Right lobe of liver (tissue), 4 donors: ENCODE measurements at regions not wholly inside any gene's neighbourhood (a gene's known extent, or its start where the extent isn't known, plus 50 kb on each side); places are given as distances from the start of the nearest gene placed in this dataset.

ENCODE experiments used
- POLR2A ChIP-seq: fragments of 450-650 bp; IDR thresholded peaks from one replicate; pipeline ENCODE4 v1.6.1; 2017; ENCODE audit warnings: antibody characterized with exemption, mild to moderate bottlenecking
- TF ChIP-seq, protein P1 (sequence below), 4 donors: fragments of 200-600 bp in 3 of 4; fragments of 450-650 bp in 1 of 4; IDR thresholded peaks; one replicate each; pipeline versions ENCODE4 v1.5.1 to v1.8.0; 2016 to 2022; ENCODE audit warnings: antibody characterized with exemption in 4 of 4, mild to moderate bottlenecking in 2 of 4
- donor health status: DM: no; HTN: no; CAD: no.
- donor health status: DM: no; HTN: no; CAD: no.
- donor health status: DM: no; HTN: yes; CAD: no.

DNA sequence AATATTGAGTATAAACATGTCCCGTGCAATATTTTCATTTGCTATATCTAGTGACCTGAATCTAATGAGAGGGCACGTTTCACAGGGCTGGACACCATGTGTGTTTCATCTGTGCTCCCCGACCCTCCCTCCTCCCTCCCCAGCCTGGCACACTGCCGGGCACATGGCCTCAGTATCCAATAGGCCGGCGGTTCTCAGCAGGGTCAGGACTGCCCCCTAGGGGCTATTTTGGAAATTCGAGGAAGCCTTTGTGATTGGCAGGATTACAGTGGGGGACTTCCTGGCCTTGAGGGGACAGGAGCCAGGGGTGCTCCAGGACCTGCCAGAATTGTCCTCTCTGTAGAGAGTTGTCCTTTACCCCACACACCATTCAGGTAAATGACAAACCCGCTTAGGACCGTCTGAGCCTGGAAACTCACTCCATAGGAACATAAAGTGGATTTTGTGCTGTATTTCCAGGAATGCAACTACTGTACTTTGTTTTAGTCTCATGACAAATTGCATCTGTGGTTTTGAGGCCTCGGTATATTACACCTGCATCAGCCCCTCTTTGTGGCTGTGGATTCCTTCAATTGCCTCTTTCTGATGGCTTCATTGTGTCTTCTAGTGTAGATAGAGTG is 109.5 kb upstream of the SIM2 start:
- TF ChIP-seq, protein P1, sequence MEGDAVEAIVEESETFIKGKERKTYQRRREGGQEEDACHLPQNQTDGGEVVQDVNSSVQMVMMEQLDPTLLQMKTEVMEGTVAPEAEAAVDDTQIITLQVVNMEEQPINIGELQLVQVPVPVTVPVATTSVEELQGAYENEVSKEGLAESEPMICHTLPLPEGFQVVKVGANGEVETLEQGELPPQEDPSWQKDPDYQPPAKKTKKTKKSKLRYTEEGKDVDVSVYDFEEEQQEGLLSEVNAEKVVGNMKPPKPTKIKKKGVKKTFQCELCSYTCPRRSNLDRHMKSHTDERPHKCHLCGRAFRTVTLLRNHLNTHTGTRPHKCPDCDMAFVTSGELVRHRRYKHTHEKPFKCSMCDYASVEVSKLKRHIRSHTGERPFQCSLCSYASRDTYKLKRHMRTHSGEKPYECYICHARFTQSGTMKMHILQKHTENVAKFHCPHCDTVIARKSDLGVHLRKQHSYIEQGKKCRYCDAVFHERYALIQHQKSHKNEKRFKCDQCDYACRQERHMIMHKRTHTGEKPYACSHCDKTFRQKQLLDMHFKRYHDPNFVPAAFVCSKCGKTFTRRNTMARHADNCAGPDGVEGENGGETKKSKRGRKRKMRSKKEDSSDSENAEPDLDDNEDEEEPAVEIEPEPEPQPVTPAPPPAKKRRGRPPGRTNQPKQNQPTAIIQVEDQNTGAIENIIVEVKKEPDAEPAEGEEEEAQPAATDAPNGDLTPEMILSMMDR (IDR thresholded peaks at IDR 0.05): peak; percentile 66 to 77 (median 70)
- no peak for TF ChIP-seq POLR2A
